Suppressor macrophage (primary cell): ENCODE measurements at regions not wholly inside any gene's neighbourhood (a gene's known extent, or its start where the extent isn't known, plus 50 kb on each side); places are given as distances from the start of the nearest gene placed in this dataset.
"Not testable (repeated sequence)": the region's sequence is repeated elsewhere in the genome, so short reads cannot be mapped to it uniquely, and the experiment has no call there.

Experiments
- DNase-seq, 4 experiments: peaks; one replicate each; pipeline ENCODE4 v3.0.0-alpha.2; 2020 to 2022

DNA sequence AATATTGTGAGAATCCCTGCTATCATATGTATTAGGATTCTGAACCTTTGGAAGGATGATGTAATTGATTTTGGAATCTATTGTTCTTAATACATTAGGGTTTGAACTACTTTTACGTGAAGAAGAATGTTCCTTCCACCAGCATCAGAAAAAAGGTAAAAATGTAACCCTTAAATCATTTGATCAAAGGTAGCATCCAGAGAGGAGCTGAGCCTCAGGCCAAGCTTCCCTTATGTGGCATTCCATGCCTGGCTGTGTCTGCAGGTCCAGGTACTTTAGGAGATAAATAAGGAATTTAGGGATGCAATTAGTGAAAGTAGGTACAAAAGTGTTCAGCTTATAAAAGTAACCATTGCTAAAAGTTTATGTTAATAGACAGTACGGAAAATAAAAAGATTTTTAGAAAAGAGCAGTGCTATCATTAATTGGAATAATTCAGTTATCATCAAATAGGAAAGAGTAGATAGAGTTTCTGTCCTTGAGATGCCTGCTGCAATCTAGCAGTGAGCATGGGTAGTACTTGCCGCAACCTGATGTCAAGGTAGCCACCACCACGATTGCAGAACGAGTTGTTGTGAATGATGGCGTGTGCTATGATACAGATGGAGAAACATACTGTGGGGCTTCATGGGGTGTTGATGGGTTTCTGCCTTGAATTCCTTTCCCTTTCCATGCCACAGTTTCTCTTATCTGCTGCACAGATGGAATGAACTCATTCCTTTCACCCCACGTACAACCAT, 228.8 kb downstream of the GATA3 start:
- DNase-seq, result no peak

DNA sequence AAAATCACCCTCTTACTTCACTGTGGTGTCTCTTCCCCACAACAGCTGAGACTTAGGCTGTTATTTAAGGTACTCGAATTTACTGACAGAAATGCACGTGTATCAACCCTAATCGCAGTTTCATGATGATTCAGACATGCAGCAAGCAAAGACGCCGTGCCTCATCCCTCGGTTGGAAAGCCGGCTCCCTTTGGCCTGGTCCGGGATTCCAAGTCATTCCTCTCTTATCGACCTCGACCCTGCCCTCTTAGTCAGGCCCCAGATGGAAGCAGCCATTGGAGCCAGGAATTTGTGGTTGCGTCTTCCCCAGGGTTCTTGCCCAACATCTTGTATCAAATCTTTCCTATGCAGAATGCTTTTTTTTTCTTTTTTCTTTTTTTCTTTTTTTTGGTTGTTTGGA, 229.5 kb downstream of the GATA3 start:
- DNase-seq, result no peak

DNA sequence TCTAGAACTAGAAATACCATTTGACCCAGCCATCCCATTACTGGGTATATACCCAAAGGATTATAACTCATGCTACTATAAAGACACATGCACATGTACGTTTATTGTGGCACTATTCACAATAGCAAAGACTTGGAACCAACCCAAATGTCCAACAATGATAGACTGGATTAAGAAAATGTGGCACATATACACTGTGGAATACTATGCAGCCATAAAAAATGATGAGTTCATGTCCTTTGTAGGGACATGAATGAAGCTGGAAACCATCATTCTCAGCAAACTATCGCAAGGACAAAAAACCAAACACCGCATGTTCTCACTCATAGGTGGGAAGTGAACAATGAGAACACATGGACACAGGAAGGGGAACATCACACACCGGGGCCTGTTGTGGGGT, 231.5 kb downstream of the GATA3 start:
- DNase-seq, result not testable (repeated sequence)

DNA sequence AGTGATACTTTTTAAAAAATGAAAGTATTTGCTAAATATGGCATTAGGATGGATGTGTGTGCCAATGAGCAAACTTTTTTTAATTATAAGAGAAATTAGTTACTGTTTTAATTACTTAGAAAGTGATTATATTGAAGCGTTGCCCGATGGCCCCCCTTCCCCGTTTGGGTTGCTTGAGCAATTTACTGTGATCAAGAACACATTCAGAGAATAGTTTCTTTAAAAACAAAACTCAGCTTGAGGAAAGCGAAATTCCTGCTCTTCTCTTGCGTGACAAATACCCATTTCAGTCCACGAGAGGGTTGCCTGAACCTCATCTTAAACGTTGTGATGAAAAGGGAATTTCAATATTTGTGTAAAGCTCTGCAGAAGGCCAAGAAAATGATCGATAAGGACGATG, 234.1 kb downstream of the GATA3 start:
- DNase-seq, result no peak

DNA sequence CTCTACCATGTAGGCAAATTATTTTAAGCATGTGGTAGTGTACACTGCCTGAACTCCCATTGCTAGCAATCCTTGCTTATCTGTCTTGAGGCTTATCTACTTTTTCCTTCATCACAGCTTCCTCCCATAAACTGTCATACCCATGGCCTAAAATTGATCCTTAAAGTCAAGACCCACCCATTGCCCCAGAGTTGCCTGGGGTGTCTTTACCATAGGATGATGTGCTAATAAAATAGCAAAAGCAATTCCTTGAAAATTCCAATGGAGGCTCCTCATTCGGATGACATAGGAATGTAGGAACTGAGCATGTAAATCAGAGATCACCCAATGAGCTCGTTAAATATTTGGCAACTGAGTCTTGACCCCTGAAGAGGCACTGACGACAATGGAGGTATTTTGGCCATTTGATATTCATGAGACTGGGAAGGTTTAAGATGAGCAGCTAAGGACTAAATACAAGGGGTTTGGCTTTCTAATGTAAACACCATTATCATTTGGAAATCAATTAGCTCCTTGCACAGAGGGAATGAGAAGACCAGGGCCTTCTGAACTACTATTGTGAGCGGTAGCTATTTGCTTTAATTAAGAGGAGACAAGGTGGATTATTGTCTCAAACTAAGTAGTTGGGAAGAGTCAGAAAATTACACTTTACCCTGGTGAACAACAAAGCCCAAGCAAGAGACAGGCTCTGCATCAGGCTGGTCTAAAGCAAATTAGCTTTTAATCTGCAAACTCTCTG, 234.9 kb downstream of the GATA3 start:
- no peak for DNase-seq

DNA sequence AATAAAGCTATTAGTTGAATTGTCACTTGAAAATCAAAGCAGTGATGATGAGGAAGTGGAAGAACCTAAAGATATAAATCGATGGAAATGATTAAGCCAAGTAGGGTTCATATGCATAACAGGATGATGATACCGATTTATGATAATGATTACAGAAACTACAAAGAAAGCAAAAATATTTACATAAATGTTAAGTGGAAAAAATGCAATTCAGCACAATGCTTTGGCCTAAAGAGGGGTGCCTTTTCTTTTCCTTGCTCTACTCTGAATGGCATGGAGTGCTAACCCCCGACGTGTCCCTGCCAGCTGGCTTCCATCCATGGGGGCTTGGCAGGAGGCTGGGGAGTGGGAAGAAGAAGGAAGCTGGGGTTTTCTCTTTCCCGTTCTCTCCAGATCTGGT, 240.3 kb downstream of the GATA3 start:
- DNase-seq, result no peak

DNA sequence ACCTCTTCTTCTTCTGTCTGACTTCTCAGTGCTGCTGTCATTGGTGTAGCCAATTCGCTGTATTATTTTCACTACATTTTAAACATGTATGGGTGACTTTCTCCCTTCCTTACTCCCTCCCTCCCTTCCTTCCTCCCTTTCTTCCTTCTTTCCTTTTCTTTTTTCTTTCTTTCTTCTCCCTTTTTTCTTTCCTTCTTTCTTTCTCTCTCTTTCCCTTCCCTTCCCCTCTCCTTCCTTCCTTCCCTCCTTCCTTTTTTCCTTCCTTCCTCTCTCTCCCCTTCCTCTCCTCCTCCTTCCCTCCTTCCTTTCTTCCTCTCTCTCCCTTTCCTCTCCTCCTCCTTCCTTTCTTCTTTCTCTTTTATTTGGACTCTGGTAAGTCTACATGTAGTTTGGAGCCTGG, 240.8 kb downstream of the GATA3 start:
- DNase-seq, result no peak

DNA sequence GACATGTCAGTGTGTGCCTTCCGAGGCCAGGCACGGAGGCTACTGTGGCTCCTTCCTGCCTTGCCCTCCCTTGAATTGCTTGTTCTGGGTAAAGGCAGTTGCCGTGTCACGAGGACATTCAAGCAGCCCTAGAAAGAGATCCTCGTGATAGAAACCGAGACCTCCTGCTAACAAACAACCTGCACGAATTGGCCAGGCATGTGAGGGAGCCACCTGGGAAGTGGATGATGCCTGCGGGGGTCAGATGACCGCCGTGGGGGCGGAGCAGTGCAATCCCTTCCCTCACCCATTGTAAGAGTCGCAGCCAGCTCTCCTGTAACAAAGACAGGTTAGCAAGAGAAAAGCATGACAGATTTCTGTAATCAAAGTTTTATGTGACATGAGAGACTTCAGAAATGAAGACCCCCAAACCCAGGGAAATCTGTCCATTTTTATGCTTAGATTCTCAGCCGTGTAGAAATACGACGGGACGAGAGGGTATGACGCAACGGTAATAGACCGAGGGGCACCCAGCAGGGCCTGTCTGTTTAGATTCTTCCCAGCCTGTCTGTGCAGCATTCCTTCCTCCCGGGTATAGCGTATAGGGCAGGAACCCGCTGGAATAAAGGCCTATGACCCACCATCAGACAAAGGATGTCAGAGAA, 241.7 kb downstream of the GATA3 start:
- DNase-seq, result no peak

DNA sequence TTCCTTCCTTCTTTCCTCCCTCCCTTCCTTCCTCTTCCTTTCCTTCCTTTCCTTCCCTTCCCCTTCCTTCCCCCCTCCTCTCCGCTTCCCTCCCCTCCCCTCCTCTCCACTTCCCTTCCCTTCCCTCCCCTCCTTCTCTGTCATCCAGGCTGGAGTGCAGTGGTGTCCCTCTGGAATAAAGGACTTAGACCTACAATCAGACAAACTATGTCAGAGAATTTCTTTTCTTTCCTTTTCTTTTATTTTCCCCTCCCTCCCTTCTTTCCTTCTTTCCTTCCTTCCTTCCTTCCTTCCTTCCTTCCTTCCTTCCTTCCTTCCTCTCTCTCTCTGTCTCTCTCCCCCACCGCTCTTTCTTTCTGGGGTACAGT, 242.2 kb downstream of the GATA3 start:
- DNase-seq, result no peak

DNA sequence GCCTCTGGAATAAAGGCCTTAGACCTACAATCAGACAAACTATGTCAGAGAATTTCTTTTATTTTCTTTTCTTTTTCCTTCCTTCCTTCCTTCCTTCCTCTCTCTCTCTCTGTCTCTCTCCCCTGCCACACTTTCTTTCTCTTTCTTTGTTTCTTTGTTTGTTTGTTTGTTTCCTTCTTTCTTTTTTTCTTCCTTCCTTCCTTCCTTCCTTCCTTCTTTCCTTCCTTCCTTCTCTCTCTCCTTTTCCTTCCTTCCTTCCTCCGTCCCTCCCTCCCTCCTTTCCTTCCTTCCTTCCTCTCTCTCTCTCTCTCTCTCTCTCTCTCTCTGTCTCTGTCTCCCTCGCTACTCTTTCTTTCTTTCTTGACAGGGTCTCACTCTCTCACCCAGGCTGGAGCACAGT, 242.6 kb downstream of the GATA3 start:
- DNase-seq, result no peak

DNA sequence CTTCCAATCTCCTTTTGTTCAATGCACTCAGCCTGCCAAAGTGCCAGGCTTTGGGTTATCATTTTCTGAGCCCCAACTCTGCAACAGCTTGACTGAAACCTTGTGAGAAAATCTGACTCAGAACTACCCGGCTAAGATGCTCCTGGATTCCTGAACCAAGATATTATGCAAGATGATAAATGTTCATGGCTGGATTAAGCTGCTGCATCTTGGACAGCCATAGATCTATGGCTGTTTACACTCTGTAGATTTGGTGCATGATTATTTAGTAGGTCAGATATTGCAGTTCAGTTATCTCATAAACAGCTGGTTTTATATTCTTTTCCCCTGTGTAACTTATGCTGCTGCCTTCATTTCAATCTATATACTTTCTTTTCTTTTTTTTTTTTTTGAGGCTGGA, 243.5 kb downstream of the GATA3 start:
- DNase-seq, result no peak

DNA sequence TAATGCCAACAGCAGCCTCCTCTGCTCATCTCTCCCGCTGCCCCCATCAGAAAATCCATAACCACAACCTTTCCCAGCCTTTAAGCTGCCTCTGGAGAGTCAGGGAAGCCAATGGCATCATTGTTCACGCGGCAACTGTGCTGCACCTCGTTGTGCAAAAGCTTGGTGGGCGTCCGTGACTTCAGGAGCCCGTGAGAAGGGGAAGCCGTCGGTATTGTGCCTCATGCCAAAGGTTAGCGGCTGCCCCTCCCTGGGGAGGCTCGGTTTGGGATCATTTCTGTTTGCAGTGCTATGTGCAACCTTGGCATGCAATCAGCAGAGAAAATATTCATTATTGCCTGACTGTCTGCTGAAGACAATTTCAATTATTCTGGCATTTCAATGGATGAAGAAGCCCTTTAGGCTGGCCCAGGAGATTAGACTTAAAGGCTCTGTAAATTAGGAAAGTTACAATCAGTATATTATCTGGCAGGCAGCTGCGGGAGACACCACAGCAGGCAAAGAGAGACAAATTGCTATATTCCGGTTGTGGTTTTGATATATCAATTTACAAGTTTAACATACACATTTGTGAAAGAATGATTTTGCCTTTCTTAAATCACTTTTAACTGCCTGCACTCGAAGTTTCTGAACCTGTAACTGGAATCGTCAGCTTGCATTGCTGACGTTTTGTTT, 244.5 kb downstream of the GATA3 start:
- no peak for DNase-seq

DNA sequence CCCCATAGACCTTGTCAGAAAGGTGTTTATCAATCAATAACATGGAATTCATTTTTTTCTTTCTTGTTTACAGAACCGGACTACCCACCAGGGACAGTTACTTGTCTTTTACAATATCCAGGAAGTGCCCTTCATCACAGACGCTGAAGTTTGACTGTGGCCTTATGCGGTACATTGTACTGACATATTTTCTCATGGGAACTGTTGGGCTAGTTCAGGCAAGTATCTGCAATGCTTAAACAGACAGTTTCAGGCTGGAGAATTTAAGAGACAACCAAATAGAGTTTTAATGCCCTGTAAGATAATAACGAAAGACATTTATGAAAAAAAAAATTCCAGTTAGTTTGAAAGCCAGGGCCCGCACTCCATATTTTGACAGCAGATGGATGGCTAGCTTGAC, 246.4 kb downstream of the GATA3 start:
- no peak for DNase-seq

DNA sequence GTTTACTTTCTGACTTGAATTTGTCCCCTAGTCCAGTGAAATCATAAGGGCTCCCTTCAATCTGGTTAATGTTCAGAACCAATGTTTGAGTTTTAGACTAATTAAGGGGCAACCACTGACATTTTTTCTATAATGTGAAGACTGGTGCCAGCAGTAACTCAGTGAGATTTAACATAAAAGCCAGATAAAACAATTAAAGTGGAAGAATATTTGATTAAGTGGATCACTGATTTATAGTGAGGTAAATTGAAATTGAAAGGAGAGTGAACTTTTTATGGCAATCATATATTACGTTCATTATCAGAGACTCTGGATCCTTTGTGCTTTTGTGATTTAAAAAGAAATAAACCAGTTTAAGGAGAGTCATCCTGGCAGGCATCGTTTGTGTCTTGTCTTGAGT, 246.8 kb downstream of the GATA3 start:
- no peak for DNase-seq

DNA sequence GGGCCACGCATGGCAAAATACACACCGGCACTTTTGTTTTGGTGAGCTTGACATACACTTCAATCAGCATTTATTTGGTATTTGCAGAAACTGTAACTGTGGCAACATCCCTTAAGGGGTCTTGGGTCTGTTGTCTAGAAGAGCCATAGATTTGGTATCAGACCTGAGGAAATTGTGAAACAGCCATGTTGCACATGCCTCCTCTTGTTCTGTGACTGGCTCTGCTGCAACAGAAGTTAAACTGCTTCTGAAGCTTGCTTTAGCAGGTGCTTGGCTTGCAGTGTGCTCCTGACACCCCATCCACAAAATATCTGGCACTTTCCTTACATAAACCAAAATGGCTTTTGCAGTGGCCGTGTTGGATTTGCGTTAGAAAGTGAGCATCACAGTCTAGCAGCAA, 247.3 kb downstream of the GATA3 start:
- DNase-seq, result no peak

DNA sequence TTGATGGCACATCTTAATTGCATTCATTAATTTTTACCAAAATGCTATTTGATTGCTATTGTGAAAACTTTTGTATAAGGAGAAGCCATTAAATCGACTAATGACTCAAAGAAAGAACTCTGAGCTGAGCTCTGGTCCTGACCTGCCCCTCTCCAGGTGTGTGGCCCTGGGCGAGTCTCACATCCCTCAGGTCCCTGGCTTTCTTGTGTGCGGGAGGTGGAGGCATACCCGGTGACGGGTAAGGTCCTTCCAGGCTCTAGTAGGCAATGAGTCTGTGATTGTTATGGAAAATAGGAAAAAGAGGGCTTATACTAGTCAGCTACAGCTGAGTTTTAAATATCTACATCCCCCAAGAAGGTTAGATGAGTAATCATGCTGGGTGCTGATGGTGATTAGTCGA, 248.1 kb downstream of the GATA3 start:
- no peak for DNase-seq

DNA sequence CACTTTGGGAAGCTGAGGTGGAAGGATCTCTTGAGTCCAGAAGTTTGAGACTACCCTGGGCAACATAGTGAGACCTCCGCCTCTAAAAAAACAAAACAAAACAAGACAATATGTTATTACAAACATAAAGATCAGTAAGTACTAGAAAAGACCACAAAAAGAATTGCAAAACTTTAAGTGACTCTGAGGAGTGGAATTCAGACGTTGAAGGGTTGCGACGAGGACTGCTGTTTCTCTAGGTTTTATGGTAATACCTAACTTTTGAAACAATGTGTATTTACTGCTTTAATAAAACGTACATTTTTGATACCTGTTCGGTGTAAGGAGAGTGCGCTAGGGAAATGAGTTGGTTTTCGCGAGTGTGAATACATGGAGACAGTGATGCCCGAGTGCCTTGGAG, 250.4 kb downstream of the GATA3 start:
- no peak for DNase-seq

DNA sequence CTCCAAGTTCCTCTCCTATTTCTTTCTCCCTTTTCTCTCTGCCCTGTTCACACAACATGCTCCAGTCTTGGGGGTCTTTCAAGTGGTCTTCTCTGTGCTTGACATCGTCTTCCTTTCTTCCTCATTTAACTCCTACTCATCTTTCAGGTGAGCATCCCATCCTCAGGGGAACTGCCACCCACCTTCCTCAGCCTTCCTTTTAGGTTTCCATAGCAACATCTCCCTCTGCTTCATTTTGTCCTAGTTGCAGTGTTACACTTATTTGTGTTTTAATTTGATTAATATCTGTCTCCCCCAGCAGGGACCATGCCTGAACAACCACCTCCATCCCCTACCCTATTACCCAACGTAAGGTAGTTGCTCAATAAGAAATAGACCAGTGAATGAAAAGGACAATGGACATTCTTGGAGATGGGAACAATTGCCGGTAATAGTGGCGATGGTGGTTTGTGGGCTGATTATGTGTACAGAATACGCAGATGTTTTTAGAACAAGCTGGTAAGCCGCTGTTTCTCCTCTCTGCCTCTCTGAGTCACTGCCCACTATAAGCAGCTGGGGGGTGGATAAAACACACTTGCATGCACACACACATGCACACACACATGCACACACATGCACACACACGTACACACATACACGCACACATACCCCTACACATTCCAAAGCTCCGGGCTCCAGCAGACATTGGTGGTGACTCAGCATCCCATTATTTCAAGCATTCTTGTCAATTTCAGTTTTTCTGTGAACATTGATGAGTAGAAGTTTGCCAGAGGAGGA, 251.6 kb downstream of the GATA3 start:
- no peak for DNase-seq

DNA sequence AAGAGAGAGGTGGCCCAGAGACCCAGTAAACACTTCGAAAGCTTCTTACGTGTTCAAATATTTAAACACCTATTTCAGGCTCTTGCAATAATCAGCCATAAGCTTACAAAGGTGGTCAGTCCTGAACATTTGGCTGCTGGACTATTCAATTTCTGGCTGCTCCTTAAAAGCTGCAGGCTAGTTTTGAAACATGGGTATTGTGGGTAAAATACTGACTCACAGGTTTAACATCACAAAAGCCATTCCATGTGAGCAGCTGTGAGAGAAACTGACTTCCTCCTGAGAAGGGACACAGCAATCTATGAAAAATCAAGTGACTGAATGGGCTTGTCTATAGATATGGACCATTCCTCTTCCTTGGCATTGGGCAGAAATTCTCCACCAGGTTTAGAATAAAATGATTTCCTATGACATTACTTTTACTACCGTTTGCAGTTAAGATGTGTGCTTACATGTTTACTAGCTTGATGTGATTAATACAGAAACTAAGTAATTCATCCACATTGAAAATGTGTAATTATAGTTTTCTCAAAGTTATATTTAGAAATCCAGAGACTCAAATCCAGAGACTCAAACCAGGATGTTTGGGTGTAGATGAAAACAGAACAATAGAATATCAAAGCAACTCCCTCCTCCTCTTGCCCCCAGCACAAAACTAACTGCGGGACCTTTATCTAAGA, 252.3 kb downstream of the GATA3 start:
- no peak for DNase-seq

DNA sequence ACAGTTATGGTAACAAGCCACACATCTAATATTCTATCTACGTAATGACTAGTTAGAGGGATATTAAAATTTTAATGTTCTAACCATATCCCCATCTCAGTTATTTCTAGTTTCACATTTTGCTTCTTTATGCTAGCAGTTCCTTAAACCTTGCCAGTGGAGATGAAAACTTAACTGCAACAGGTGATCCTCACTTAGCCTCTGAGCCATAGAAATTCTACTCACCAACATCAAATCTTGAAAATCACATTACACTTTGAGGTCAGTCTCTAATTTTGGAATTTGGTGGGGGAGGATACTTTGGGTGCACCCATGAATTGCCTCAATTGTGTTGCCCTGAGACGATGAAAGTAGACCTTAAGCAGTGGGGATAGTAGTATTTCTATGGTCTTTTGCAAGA, 256.4 kb downstream of the GATA3 start:
- no peak for DNase-seq

DNA sequence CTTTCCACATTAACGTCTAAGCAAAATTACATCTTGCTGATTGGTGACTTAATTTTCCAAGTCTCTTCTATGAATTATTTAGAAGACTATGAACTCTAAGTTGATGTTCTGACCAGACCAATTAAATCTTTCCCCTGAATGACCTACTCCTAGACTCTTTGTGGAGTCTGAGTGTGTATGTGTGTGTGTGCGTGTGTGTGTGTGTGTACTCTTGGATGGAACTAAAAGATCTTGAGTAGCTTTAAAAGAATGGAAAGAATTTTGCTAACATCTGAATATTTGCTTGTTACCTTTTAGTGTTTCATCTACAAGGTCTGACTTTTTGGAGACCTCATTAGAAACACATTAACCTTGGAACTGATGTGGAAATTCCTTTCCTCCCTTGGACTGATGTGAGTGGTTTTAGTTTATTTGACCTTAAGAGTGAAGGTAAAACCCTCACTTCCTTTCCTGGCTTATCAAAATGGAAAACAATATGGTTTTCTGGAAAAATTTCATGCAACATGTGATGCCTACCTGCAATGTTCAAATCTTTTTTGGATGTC, 257.1 kb downstream of the GATA3 start:
- DNase-seq, result no peak

DNA sequence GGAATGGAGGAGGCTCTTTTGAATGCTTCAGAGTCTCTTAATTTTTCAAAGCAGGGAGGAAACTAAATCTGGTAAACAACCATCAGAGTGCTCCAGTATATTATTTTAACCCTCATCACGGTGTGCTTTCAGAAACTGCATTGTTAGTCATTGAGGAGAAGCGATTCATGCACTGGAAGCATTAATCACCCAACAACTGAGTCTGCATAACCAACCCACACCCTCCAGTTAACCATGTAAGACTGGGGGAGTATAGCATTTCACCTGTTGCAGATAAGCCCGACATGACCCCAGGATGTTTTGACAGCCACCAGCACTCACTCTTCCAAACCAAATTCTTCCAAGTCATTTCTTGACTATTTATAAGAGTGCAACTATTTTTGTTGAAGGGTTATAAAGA, 257.6 kb downstream of the GATA3 start:
- DNase-seq, result no peak
